Smooth muscle cell (in vitro differentiated cells): ENCODE measurements at regions not wholly inside any gene's neighbourhood (a gene's known extent, or its start where the extent isn't known, plus 50 kb on each side); places are given as distances from the start of the nearest gene placed in this dataset.

ENCODE experiments used
- DNase-seq: peaks from one replicate; lab custom pipeline; 2025; ENCODE audit not compliant: unreplicated experiment; lab: John Stamatoyannopoulos, UW
- H2AFZ ChIP-seq: fragments of 200-600 bp; sonication (generic); 2 replicates; pipeline ENCODE4 v1.6.0; 2016; ENCODE audit warnings: antibody characterized with exemption, low read depth, mild to moderate bottlenecking
- H3F3A ChIP-seq: fragments of 200-600 bp; sonication (generic); 2 replicates; pipeline ENCODE4 v1.6.0; 2017; ENCODE audit warnings: antibody characterized with exemption, low read depth
- H3K27ac ChIP-seq: fragments of 200-600 bp; sonication (generic); 2 replicates; pipeline ENCODE4 v1.5.1; 2016; ENCODE audit warnings: low read depth, mild to moderate bottlenecking
- H3K27me3 ChIP-seq: fragments of 200-600 bp; sonication (generic); 2 replicates; pipeline ENCODE4 v1.6.1; 2016; ENCODE audit warnings: low read depth, mild to moderate bottlenecking
- H3K36me3 ChIP-seq: fragments of 200-600 bp; sonication (generic); 2 replicates; pipeline ENCODE4 v1.5.1; 2016; ENCODE audit warnings: low read depth
- H3K4me1 ChIP-seq: fragments of 200-600 bp; sonication (generic); 2 replicates; pipeline ENCODE4 v1.5.1; 2016; ENCODE audit warnings: low read depth
- H3K4me2 ChIP-seq: fragments of 200-600 bp; sonication (generic); 2 replicates; pipeline ENCODE4 v1.6.0; 2016; ENCODE audit warnings: mild to moderate bottlenecking
- H3K4me3 ChIP-seq: fragments of 200-600 bp; sonication (generic); 2 replicates; pipeline ENCODE4 v1.5.1; 2016; ENCODE audit warnings: mild to moderate bottlenecking
- H3K79me2 ChIP-seq: fragments of 200-600 bp; sonication (generic); 2 replicates; pipeline ENCODE4 v1.6.0; 2016; ENCODE audit warnings: low read depth, mild to moderate bottlenecking
- H3K9ac ChIP-seq: fragments of 200-600 bp; sonication (generic); 2 replicates; pipeline ENCODE4 v1.6.0; 2016; ENCODE audit warnings: low read depth
- H3K9me3 ChIP-seq: fragments of 200-600 bp; sonication (generic); replicated peaks from 2 replicates; pipeline ENCODE4 v1.5.1; 2016; ENCODE audit warnings: low read depth
- H4K20me1 ChIP-seq: fragments of 200-600 bp; sonication (generic); 2 replicates; pipeline ENCODE4 v1.6.0; 2016; ENCODE audit warnings: low read depth
- CTCF ChIP-seq: fragments of 200-600 bp; sonication (generic); IDR thresholded peaks from 2 replicates; pipeline ENCODE4 v1.5.1; 2017; ENCODE audit warnings: borderline replicate concordance, mild to moderate bottlenecking, antibody characterized with exemption; ENCODE audit not compliant: insufficient read depth, poor library complexity, severe bottlenecking
- WGBS: methylation state at CpG from one replicate; pipeline ENCODE4 v1.1.7; 2016; ENCODE audit warnings: low lambda C conversion rate; 5-methylcytosine and 5-hydroxymethylcytosine counted together

GRCh38 chr2:183678908-183679307, 554.7 kb downstream of the NUP35 start:
- H3K27ac ChIP-seq: no peak overlapping the region
- no peaks in the 10 kb centered on the region for H3K4me1 ChIP-seq
- no peak overlapping the region for H3K4me2 ChIP-seq
- H3F3A ChIP-seq: no peaks in the 10 kb centered on the region
- WGBS: 74% methylated on average over 5 of the region's 5 CpGs
- TF ChIP-seq CTCF: no peak
- no peaks in the 10 kb centered on the region for H4K20me1 ChIP-seq
- peaks cover 3% of the 10 kb centered on the region for H3K9me3 ChIP-seq
- H3K36me3 ChIP-seq: no peaks in the 10 kb centered on the region
- no peak overlapping the region for H3K9ac ChIP-seq
- no peak overlapping the region for H3K4me3 ChIP-seq
- no peaks in the 10 kb centered on the region for H3K79me2 ChIP-seq
- DNase-seq: no peak
- H2AFZ ChIP-seq: no peak overlapping the region
- H3K27me3 ChIP-seq: no peaks in the 10 kb centered on the region

- no peak for TF ChIP-seq CTCF
- WGBS: 69% methylated on average over 2 of the region's 2 CpGs
- DNase-seq: no peak
- Histone ChIP-seq H3K27ac (no peak overlapping the region), H3K79me2 (no peaks in the 10 kb centered on the region), H3K36me3 (no peaks in the 10 kb centered on the region), H2AFZ (no peak overlapping the region), H3K4me1 (no peaks in the 10 kb centered on the region), H3F3A (no peaks in the 10 kb centered on the region), H3K9me3 (peaks cover 3% of the 10 kb centered on the region), H3K9ac (no peak overlapping the region), H4K20me1 (no peaks in the 10 kb centered on the region), H3K4me3 (no peak overlapping the region), H3K4me2 (no peak overlapping the region), H3K27me3 (no peaks in the 10 kb centered on the region)
These were observed 556.3 kb downstream of the NUP35 start for GRCh38 chr2:183680573-183680972.

GRCh38 chr2:183684686-183685085, 560.4 kb downstream of the NUP35 start:
- H3K9me3 ChIP-seq: peaks cover 3% of the 10 kb centered on the region
- WGBS: 87% methylated on average over 2 of the region's 2 CpGs

More at GRCh38 chr2:183684686-183685085, 560.4 kb downstream of the NUP35 start:
- Histone ChIP-seq H3K9ac (no peak overlapping the region), H3F3A (no peaks in the 10 kb centered on the region), H4K20me1 (no peaks in the 10 kb centered on the region), H3K27me3 (no peaks in the 10 kb centered on the region), H3K4me3 (no peak overlapping the region), H3K4me2 (no peak overlapping the region), H3K79me2 (no peaks in the 10 kb centered on the region), H2AFZ (no peak overlapping the region), H3K27ac (no peak overlapping the region), H3K4me1 (no peaks in the 10 kb centered on the region), H3K36me3 (no peaks in the 10 kb centered on the region)
- no peak for DNase-seq
- TF ChIP-seq CTCF: no peak
